Fibroblast of mammary gland (primary cell): ENCODE measurements at regions not wholly inside any gene's neighbourhood (a gene's known extent, or its start where the extent isn't known, plus 50 kb on each side); places are given as distances from the start of the nearest gene placed in this dataset.
"Not testable (repeated sequence)": the region's sequence is repeated elsewhere in the genome, so short reads cannot be mapped to it uniquely, and the experiment has no call there.

Experiments
- DNase-seq: peaks from one replicate; pipeline ENCODE4 v3.0.0-alpha.2; 2010; ENCODE audit warnings: low read depth
- H3K4me3 ChIP-seq: 2 replicates; pipeline ENCODE4 v1.5.1; 2011; ENCODE audit warnings: low read depth, mild to moderate bottlenecking, low read length, moderate library complexity; ENCODE audit not compliant: control insufficient read depth
- CTCF ChIP-seq: conservative IDR thresholded peaks from 2 replicates; pipeline ENCODE4 v1.5.1; 2011; ENCODE audit warnings: low read depth, low read length, inconsistent platforms; ENCODE audit not compliant: control insufficient read depth, insufficient read depth

- TF ChIP-seq CTCF = no peak
- H3K4me3 ChIP-seq = no peak overlapping the region
- DNase-seq = no peak
These were observed 106.4 kb upstream of the MDM1 start for GRCh38 chr12:68438601-68439000.

DNA sequence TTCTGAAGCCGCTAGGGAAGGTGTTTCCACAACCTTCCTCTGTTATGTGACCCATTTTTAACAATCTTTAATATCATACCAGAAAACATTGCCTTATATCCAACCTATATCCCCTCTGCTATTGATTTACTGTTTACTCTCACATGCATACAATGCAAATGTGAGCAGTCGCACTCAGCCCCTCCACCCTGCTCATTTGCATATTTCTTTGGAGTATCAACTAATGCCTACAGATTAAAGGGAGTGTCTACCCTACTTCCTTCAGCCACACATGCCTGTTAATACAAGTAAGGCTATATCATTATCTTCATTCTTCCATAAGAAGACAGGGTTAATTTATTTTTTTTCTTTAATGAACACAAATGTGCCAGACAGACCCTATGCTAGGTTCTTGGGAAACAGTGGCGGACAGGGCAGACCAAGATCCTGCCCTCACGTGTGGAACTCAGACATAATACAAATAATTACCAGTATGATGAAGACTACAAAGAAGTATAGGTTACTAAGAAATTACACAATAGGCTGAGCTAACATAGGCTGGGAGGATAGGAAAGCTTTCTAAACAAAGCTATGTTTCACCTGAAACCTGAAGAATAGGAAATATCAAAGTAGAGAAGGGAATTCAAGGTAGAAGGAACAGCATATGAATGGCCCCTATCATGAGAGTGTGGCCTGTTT, 107.3 kb upstream of the MDM1 start:
- TF ChIP-seq CTCF = no peak
- no peak for DNase-seq
- H3K4me3 ChIP-seq = no peak overlapping the region

DNA sequence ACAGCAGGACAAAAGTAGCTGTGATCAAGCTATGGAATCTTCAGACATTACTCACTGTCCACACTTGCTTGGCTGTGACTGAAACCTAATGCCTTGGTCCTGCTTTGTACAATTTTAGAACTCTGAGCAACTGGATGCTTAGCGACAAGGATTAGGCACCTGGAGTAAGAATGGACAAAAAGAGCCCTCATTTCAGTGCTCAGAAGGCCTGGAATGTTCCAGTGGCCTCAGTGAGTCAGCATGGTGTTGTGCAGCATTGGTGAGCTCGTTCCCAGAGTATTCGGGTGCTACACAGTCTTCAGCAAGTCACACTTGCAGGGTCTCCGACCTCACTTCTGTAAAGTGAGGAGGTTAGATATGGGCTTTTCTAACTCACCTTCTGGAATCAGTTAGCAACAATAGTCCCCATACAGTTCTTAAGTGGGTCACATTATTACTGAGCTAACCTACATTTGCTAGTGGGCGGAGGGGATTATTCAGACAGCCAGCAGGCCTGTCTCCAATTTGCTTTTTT, 108.0 kb upstream of the MDM1 start:
- DNase-seq = peak; percentile 59
- no peak for TF ChIP-seq CTCF
- H3K4me3 ChIP-seq = no peak overlapping the region

DNA sequence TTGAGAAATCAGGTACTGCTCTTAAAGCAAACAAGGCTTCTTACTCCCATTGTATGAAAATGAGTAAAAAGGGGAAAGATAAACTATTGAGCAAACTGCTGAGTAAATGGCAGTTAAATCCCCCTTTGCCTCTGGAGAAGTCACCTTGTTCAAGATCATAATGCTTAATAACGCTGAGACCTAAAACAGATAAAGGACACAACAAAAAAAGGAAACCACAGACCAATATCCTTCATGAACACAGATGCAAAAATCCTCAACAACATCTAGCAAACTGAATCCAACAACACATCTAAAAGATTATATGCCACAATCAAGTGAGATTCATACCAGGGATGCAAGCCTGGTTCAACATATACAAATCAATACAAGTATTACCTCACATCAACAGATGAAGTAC, 109.0 kb upstream of the MDM1 start:
- DNase-seq = no peak
- H3K4me3 ChIP-seq = no peak overlapping the region
- no peak for TF ChIP-seq CTCF

- DNase-seq, H3K4me3 ChIP-seq: not testable (repeated sequence)
These were observed 110.3 kb upstream of the MDM1 start for GRCh38 chr12:68442353-68442972.

- H3K4me3 ChIP-seq, DNase-seq: not testable (repeated sequence)
These were observed 111.5 kb upstream of the MDM1 start for GRCh38 chr12:68443695-68444094.

- no peak for TF ChIP-seq CTCF
- peak; percentile 61 for DNase-seq
- no peak overlapping the region for H3K4me3 ChIP-seq
These were observed 113.7 kb upstream of the MDM1 start for GRCh38 chr12:68445824-68446223.

DNA sequence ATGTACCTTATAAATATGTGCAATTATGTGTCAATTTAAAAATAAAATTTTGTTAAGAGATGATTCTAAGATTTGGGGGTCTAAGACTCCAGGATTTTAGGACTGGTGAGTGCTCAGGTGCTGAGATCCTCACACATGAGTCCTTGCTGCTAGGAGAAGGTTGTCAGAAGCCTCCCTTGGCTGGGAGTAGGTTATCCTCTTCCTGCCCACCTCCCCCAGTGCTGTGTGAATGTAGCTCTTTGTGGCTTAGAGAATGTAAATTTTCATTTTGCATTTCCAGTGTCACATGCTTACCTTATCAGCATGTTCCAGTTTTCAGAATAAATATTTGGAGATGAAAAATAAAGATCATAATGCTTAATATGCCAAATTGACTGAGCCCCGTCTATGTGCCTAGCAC, 114.2 kb upstream of the MDM1 start:
- DNase-seq = no peak
- no peak for TF ChIP-seq CTCF

More for the DNA sequence above, 114.2 kb upstream of the MDM1 start:
- no peak overlapping the region for H3K4me3 ChIP-seq
